ENCODE measurements at regions not wholly inside any gene's neighbourhood (a gene's known extent, or its start where the extent isn't known, plus 50 kb on each side); places are given as distances from the start of the nearest gene placed in this dataset.

DNA sequence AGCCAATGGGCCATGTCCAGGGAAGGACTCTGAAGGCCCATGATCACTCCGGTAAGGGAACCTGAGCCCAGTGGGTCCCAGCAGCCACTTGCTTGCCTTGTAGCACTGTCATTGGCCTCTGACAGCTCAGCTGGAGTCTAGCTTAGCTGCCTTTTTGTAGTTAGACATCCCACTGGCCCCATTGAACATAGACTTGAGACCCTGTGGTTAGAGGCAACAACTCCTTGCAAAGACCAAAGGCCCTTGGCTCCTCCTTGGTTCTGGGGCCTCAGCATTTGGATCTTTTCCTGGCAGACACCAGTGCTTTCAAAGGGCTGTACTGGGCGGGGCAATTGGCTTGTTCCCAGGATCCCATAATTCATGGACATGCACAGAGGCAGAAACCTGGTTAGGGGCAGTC, 321.2 kb downstream of the CXCL12 start:
- TF ChIP-seq REST (IDR thresholded peaks at IDR 0.05; ENCODE audit: insufficient read depth in 1 of 2, low read depth in 2 of 2, low read length in 2 of 2) (no peak), FOXP2 (optimal IDR thresholded peaks at IDR 0.05; ENCODE audit: borderline replicate concordance, extremely low read depth, extremely low read length, insufficient read depth) (no peak), TAF1 (IDR thresholded peaks at IDR 0.05; ENCODE audit: borderline replicate concordance, insufficient read depth, low read length) (no peak), POLR2AphosphoS5 (IDR thresholded peaks at IDR 0.05; ENCODE audit: low read depth, low read length) (no peak), SIN3A (IDR thresholded peaks at IDR 0.05; ENCODE audit: borderline replicate concordance, insufficient read depth, low read length) (no peak)

- no peak for TF ChIP-seq REST (IDR thresholded peaks at IDR 0.05; ENCODE audit: insufficient read depth in 1 of 2, low read depth in 2 of 2, low read length in 2 of 2)
- TF ChIP-seq SIN3A (IDR thresholded peaks at IDR 0.05; ENCODE audit: borderline replicate concordance, insufficient read depth, low read length): no peak
- no peak for TF ChIP-seq POLR2AphosphoS5 (IDR thresholded peaks at IDR 0.05; ENCODE audit: low read depth, low read length)
- no peak for TF ChIP-seq FOXP2 (optimal IDR thresholded peaks at IDR 0.05; ENCODE audit: borderline replicate concordance, extremely low read depth, extremely low read length, insufficient read depth)
- TF ChIP-seq TAF1 (IDR thresholded peaks at IDR 0.05; ENCODE audit: borderline replicate concordance, insufficient read depth, low read length): no peak
Measured at GRCh38 chr10:44060719-44061118, 324.2 kb downstream of the CXCL12 start.

- TF ChIP-seq POLR2AphosphoS5 (IDR thresholded peaks at IDR 0.05; ENCODE audit: low read depth, low read length) (no peak), REST (IDR thresholded peaks at IDR 0.05; ENCODE audit: insufficient read depth in 1 of 2, low read depth in 2 of 2, low read length in 2 of 2) (no peak), TAF1 (IDR thresholded peaks at IDR 0.05; ENCODE audit: borderline replicate concordance, insufficient read depth, low read length) (no peak), SIN3A (IDR thresholded peaks at IDR 0.05; ENCODE audit: borderline replicate concordance, insufficient read depth, low read length) (no peak), FOXP2 (optimal IDR thresholded peaks at IDR 0.05; ENCODE audit: borderline replicate concordance, extremely low read depth, extremely low read length, insufficient read depth) (no peak)
Measured at GRCh38 chr10:44060221-44060620, 324.7 kb downstream of the CXCL12 start.

DNA sequence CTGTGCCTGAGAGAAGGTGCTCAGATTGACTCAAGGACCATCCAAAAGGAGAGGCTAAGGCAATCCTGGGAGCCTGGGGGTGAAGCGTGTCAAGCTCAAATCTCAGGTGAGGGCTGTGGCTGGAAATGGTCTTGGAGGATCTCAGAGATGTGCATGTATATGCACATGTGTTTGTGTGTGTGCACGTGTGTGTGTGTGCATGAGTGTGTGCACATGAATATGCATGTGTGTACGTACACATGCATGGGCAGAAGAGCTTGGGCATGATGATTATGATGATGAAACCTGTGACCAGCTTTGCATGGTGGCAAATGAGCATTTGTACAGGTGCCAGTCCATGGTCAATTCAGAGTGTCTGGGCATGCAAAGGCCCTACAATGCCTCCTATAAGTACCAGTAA, 326.6 kb downstream of the CXCL12 start:
- TF ChIP-seq SIN3A (IDR thresholded peaks at IDR 0.05; ENCODE audit: borderline replicate concordance, insufficient read depth, low read length): no peak
- TF ChIP-seq REST (IDR thresholded peaks at IDR 0.05; ENCODE audit: insufficient read depth in 1 of 2, low read depth in 2 of 2, low read length in 2 of 2): no peak
- TF ChIP-seq POLR2AphosphoS5 (IDR thresholded peaks at IDR 0.05; ENCODE audit: low read depth, low read length): no peak
- TF ChIP-seq FOXP2 (optimal IDR thresholded peaks at IDR 0.05; ENCODE audit: borderline replicate concordance, extremely low read depth, extremely low read length, insufficient read depth): no peak
- TF ChIP-seq TAF1 (IDR thresholded peaks at IDR 0.05; ENCODE audit: borderline replicate concordance, insufficient read depth, low read length): no peak
